GM19324 (cell line): ENCODE measurements at regions not wholly inside any gene's neighbourhood (a gene's known extent, or its start where the extent isn't known, plus 50 kb on each side); places are given as distances from the start of the nearest gene placed in this dataset.
"Not testable (repeated sequence)": the region's sequence is repeated elsewhere in the genome, so short reads cannot be mapped to it uniquely, and the experiment has no call there.

Experiments used
- ATAC-seq: cut with Tn5 transposase; IDR thresholded peaks from one replicate; pipeline ENCODE4 v1.9.1; 2021; ENCODE audit warnings: mild to moderate bottlenecking, moderate library complexity; ENCODE audit not compliant: unreplicated experiment, low FRiP score

DNA sequence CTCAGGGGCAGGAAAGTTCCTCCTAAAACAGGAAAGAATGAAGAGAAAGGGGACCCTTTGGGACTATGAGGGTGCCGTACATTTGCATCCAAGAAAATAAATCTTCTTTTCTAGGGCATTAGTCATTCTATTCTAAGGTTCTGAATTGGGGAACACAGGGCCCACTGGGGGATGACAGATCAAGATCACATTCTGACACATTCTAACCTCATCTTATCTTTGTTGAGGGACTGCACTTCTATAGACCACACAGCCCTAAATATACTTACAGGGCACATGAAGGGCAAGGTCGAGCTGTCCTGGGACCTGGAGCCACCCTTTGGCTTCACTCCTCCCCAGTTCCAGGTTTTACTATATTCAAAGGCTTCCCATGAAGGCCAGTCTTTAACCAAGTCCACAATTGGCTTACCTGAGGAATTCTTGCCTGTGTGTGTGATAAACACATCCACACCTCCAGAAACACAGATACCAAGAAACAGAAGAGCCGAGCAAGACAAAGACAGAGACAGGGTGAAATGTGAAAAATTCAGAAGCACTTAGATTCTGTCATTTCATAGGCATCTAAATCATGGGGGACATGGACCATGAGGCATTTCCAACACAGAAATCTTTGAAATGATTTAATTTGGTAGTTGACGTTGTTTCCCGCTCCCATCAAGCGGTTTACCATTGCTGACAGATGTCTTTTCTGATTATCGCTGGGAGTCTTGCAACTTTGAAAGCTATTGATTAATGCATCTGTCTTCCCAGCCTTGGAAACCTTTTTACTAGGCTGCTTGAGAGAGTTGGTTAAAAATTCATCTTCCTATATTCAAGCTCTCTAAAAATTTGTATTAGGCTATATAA lies 75.8 kb downstream of the CCDC71L start:
- ATAC-seq: no peak

DNA sequence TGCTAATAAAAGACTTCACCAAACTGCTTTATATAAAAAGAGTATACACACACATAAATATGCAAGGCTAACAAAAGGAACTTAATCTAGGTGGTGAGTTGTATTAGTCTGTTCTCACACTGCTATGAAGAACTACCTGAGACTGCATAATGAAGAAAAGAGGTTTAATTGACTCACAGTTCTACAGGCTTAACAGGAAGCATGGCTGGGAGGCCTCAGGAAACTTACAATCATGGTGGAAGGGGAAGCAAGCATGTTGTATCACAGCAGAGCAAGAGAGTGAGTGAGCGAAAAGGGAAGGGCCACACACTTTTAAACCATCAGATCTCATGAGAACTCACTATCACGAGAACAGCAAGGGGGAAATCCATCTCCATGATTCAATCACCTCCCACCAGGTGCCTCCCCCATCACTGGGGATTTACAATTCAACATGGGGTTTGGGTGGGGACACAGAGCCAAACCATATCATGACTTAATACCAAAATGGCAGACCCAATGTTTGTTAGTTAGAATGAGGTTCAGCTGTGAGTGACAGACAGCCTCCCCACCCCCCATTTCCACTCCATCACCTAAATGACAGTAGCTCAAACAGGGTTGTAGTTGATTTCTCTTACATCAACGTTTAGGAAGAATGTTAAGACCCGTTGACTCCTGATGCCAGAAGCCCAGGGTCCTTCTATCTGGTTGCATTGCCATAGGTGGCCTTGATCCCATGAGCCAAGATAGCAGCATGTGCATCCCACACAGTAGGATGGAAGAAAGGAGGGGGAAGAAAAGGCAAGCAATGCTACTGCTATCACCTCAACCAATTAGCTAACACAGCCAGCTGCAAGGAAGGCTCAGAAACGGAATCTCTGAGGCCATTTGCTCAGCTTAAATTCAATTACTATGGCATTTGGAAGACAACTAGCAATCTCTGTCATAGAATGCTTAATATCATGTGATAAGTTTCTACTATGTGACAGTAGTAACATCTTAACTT lies 77.0 kb downstream of the CCDC71L start:
- ATAC-seq: no peak

GRCh38 chr7:106583100-106583499 lies 77.9 kb downstream of the CCDC71L start:
- no peak for ATAC-seq

DNA sequence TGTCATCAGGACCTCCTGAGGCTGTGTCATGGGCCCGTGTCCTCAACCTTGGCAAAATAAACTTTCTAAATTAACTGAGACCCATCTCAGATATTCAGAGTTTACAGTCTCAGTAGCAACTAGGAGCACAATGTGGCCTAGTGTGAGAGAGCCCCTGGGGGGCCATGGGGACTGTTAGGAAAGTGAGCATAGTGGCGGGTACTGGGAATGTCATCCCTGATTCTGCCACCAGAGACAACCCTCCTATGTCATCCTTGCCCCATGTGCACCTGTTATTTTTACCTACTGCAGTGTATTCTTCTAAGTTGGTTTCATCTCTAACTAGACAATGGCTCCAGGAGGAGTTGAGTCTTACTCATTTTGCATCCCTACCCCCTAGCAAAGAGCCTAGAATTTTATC lies 78.6 kb downstream of the CCDC71L start:
- ATAC-seq: no peak

DNA sequence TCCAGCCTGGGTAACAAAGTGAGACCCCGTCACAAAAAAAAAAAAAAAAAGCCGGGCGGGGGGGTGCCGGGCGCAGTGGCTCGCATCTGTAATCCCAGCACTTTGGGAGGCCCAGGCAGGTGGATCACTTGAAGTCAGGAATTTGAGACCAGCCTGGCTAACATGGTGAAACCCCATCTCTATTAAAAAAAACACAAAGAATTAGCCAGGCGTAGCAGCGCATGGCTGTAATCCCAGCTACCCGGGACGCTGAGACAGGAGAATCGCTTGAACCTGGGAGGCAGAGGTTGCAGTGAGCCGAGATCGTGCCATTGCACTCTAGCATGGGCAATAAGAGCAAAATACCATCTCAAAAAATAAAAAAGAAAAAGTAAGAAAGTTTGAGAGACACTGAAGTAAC lies 81.9 kb downstream of the CCDC71L start:
- ATAC-seq: not testable (repeated sequence)

GRCh38 chr7:106575138-106575823 lies 85.7 kb downstream of the CCDC71L start:
- no peak for ATAC-seq

- ATAC-seq: no peak
Observed at GRCh38 chr7:106573738-106574137, 87.2 kb downstream of the CCDC71L start.

DNA sequence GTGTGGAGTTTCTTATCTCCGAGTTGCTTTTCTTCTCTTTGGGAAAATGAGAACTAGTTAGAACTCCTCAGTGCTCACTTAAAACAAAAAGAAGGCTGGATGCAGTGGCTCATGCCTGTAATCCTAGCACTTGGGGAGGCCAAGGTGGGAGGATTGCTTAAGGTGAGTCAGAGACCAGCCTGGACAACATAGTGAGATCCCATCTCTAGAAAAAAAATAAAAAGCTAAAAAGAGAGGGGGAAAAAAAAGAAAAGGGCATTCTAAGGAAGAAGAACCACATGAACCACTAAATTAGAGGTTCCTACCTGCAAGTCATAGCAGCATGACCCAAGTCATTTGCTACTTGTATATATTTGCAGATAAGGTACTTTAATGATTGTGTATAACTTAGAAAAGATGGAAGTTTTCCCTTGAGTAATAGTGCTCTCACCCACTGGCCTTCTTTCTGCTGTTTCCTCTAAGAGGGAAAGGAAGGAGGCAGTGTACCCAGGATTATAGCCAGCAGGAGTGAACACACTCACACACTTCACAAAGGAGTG lies 87.8 kb downstream of the CCDC71L start:
- ATAC-seq: no peak

- ATAC-seq: no peak
Observed at GRCh38 chr7:106572394-106573124, 88.4 kb downstream of the CCDC71L start.

- no peak for ATAC-seq
Observed at GRCh38 chr7:106571563-106571962, 89.4 kb downstream of the CCDC71L start.

- ATAC-seq: no peak
Observed at GRCh38 chr7:106570948-106571418, 90.0 kb downstream of the CCDC71L start.

DNA sequence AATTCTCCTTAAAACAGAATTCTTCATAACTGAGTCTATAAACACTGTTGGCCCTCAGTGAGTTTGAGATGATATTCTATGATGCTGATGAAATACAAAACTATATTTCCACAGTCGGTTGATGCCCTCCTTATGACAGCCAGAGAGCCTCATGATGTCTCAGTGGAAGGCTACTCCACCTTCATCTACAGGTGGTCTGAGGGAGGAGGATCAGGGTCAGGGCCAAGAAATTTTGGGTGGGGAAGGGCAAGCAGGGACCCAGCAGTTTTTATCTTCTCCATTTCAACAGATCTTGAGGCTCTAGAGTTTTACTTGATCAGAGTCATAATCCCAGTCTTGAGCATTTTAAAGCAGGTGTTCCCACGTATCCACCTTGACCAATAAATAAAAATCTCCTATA lies 90.8 kb downstream of the CCDC71L start:
- ATAC-seq: no peak

GRCh38 chr7:106569500-106569929 lies 91.4 kb downstream of the CCDC71L start:
- ATAC-seq: no peak

DNA sequence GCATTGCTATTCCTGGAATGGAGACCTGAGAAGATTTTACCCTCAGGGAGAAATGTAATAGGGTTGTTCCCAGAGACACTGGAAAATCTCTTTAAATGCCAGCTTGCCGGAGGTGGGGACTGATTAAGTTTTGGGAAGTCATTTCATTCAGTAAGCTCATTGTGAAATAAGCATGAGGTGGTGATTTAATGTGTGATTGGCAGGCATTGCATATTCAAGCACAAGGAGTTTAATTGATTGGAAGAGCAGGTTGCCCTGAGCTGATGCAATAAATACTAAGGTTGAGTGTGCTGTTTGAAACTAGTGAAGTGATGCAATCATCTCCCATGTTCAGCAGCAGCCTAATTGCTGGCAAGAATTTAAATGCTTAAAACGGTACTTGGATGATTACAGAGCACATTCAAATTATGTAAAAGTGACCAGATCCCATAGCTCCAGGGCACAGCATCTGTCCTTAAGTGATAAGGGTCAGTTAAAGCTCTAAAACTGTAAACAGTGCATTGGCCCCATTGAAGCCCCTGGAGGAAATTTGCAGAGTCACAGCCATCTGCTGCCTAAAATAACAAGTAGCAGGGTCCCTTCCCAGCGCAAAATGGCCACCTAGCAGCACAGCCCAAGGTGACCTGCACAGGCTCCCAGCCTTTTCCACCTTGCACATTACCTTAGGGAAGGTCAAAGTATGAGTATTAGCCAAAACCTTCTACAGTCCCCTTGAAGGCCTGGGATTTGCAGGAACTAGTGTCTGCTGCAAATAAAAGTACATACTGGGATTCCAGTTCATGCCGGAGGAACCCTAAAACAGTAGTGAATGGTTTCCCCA lies 92.1 kb downstream of the CCDC71L start:
- ATAC-seq: no peak

GRCh38 chr7:106568002-106568679 lies 92.8 kb downstream of the CCDC71L start:
- no peak for ATAC-seq

GRCh38 chr7:106567204-106568001 lies 93.6 kb downstream of the CCDC71L start:
- ATAC-seq: not testable (repeated sequence)

DNA sequence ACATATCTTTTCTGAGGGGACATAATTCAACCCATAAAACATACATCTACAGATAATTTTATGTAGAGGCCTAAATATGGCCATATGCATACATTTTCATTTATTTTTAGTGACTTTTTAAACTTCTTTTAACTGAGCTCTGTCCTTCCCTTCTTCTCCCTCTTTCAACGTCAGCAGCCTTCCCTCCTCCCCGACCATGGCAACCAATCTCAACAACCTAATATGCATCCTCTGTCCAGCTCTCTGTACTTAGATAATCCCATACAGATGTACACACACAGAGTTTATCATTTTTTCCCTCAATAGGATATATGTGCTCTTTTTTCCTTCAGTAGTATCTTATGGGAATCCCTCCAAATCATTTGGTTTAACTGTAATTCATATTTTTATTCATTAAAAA lies 94.3 kb downstream of the CCDC71L start:
- no peak for ATAC-seq
